VCaP (cell line): ENCODE measurements at regions not wholly inside any gene's neighbourhood (a gene's known extent, or its start where the extent isn't known, plus 50 kb on each side); places are given as distances from the start of the nearest gene placed in this dataset.

ENCODE experiments used
- H3K27ac ChIP-seq: fragments of 450-650 bp; 2 replicates; pipeline ENCODE4 v1.5.1; 2017
- CTCF ChIP-seq: fragments of 450-650 bp; conservative IDR thresholded peaks from 2 replicates; pipeline ENCODE4 v1.5.1; 2017; ENCODE audit warnings: mild to moderate bottlenecking, moderate library complexity

GRCh38 chr2:239691720-239692119 is 290.9 kb upstream of the HDAC4 start:
- TF ChIP-seq CTCF, result no peak
- no peak overlapping the region for H3K27ac ChIP-seq

GRCh38 chr2:239690651-239691631 is 290.1 kb upstream of the HDAC4 start:
- H3K27ac ChIP-seq, result no peak overlapping the region
- TF ChIP-seq CTCF, result no peak

- no peak overlapping the region for H3K27ac ChIP-seq
- TF ChIP-seq CTCF, result no peak
These were observed 289.2 kb upstream of the HDAC4 start for GRCh38 chr2:239689985-239690384.

- no peak overlapping the region for H3K27ac ChIP-seq
- TF ChIP-seq CTCF, result no peak
These were observed 288.6 kb upstream of the HDAC4 start for GRCh38 chr2:239689410-239689809.

GRCh38 chr2:239688840-239689239 is 288.0 kb upstream of the HDAC4 start:
- H3K27ac ChIP-seq, result no peak overlapping the region
- TF ChIP-seq CTCF, result no peak

- TF ChIP-seq CTCF, result peak; percentile 4; the same call in 1 of the 2 replicates
- no peak overlapping the region for H3K27ac ChIP-seq
These were observed 287.4 kb upstream of the HDAC4 start for GRCh38 chr2:239688122-239688681.

GRCh38 chr2:239687441-239687840 is 286.6 kb upstream of the HDAC4 start:
- no peak overlapping the region for H3K27ac ChIP-seq
- no peak for TF ChIP-seq CTCF
